GM23338 (cell line): ENCODE measurements at regions not wholly inside any gene's neighbourhood (a gene's known extent, or its start where the extent isn't known, plus 50 kb on each side); places are given as distances from the start of the nearest gene placed in this dataset.

Experiments
- ATAC-seq: fragments of 200-7000 bp; cut with Tn5 transposase; 3 replicates; pipeline ENCODE4 v1.9.1; 2020
- DNase-seq: peaks from one replicate; pipeline ENCODE4 v3.0.0-alpha.2; 2015; ENCODE audit warnings: low spot score
- H2AFZ ChIP-seq: fragments of 200-600 bp; sonication (generic); 2 replicates; pipeline ENCODE4 v1.8.0; 2016; ENCODE audit warnings: antibody characterized with exemption, mild to moderate bottlenecking, moderate library complexity
- H3F3A ChIP-seq: fragments of 200-600 bp; sonication (generic); replicated peaks from 2 replicates; pipeline ENCODE4 v1.8.0; 2017; ENCODE audit warnings: antibody characterized with exemption, mixed run types, low read depth
- H3K27ac ChIP-seq: fragments of 200-600 bp; sonication (generic); 2 replicates; pipeline ENCODE4 v1.6.1; 2016; ENCODE audit warnings: low read depth
- H3K27me3 ChIP-seq: fragments of 200-600 bp; sonication (generic); 2 replicates; pipeline ENCODE4 v1.8.0; 2016; ENCODE audit warnings: mild to moderate bottlenecking, mixed run types, moderate library complexity; ENCODE audit not compliant: insufficient read depth
- H3K36me3 ChIP-seq: fragments of 200-600 bp; sonication (generic); 2 replicates; pipeline ENCODE4 v1.8.0; 2016; ENCODE audit warnings: mild to moderate bottlenecking; ENCODE audit not compliant: insufficient read depth
- H3K4me1 ChIP-seq: fragments of 200-600 bp; sonication (generic); 2 replicates; pipeline ENCODE4 v1.8.0; 2016; ENCODE audit warnings: mild to moderate bottlenecking, moderate library complexity; ENCODE audit not compliant: insufficient read depth
- H3K4me2 ChIP-seq: fragments of 200-600 bp; sonication (generic); 2 replicates; pipeline ENCODE4 v1.7.1; 2017; ENCODE audit warnings: mixed run types
- H3K4me3 ChIP-seq: fragments of 200-600 bp; sonication (generic); 2 replicates; pipeline ENCODE4 v1.6.1; 2016; ENCODE audit warnings: mixed run types
- H3K79me2 ChIP-seq: fragments of 200-600 bp; sonication (generic); replicated peaks from 2 replicates; pipeline ENCODE4 v1.8.0; 2017; ENCODE audit warnings: mild to moderate bottlenecking; ENCODE audit not compliant: insufficient read depth
- H3K9me2 ChIP-seq: fragments of 200-600 bp; sonication (generic); 2 replicates; pipeline ENCODE4 v1.8.0; 2017; ENCODE audit not compliant: insufficient read depth
- H4K20me1 ChIP-seq: fragments of 200-600 bp; sonication (generic); replicated peaks from 2 replicates; pipeline ENCODE4 v1.8.0; 2017; ENCODE audit warnings: mild to moderate bottlenecking; ENCODE audit not compliant: insufficient read depth
- H3K27ac Mint-ChIP-seq: 2 replicates; pipeline ENCODE4 v1.8.0; 2020; ENCODE audit warnings: inconsistent platforms, mild to moderate bottlenecking, moderate library complexity, mixed read lengths
- H3K27me3 Mint-ChIP-seq: 3 replicates; pipeline ENCODE4 v1.8.0; 2022; ENCODE audit warnings: low read depth, mild to moderate bottlenecking, moderate library complexity, mixed read lengths, inconsistent platforms; ENCODE audit not compliant: insufficient read depth, poor library complexity
- H3K36me3 Mint-ChIP-seq: 3 replicates; pipeline ENCODE4 v1.8.0; 2021; ENCODE audit warnings: low read depth, mild to moderate bottlenecking, inconsistent platforms, moderate library complexity, mixed read lengths
- H3K4me1 Mint-ChIP-seq: 3 replicates; pipeline ENCODE4 v1.8.0; 2020; ENCODE audit warnings: mild to moderate bottlenecking, inconsistent platforms, mixed read lengths
- H3K4me3 Mint-ChIP-seq: 3 replicates; pipeline ENCODE4 v1.8.0; 2021; ENCODE audit warnings: moderate library complexity, mild to moderate bottlenecking, inconsistent platforms, mixed read lengths
- H3K9me3 Mint-ChIP-seq: 3 replicates; pipeline ENCODE4 v1.8.0; 2020; ENCODE audit warnings: moderate library complexity, mild to moderate bottlenecking, inconsistent platforms, mixed read lengths
- ETS1 ChIP-seq: IDR thresholded peaks from 2 replicates; pipeline ENCODE4 v1.6.1; 2016; ENCODE audit warnings: antibody characterized with exemption
- EZH2 ChIP-seq: fragments of 200-600 bp; sonication (generic); IDR thresholded peaks from one replicate; pipeline ENCODE4 v1.8.0; 2017; ENCODE audit warnings: antibody characterized with exemption, mild to moderate bottlenecking, low read depth; ENCODE audit not compliant: unreplicated experiment
- EZH2phosphoT487 ChIP-seq: fragments of 200-600 bp; sonication (generic); IDR thresholded peaks from one replicate; pipeline ENCODE4 v1.8.1; 2018; ENCODE audit warnings: antibody characterized with exemption; ENCODE audit not compliant: unreplicated experiment
- JUNB ChIP-seq: IDR thresholded peaks from one replicate; pipeline ENCODE4 v1.6.1; 2016; ENCODE audit warnings: antibody characterized with exemption; ENCODE audit not compliant: unreplicated experiment
- NANOG ChIP-seq: IDR thresholded peaks from 2 replicates; pipeline ENCODE4 v1.6.1; 2016; ENCODE audit warnings: antibody characterized with exemption, borderline replicate concordance
- POLR2AphosphoS5 ChIP-seq: IDR thresholded peaks from 2 replicates; pipeline ENCODE4 v1.6.1; 2016; ENCODE audit warnings: antibody characterized with exemption, low read depth
- STAT1 ChIP-seq: IDR thresholded peaks from one replicate; pipeline ENCODE4 v1.6.1; 2016; ENCODE audit warnings: antibody characterized with exemption; ENCODE audit not compliant: unreplicated experiment
- ZNF331 ChIP-seq: fragments of 250-450 bp; sonication (Bioruptor Pico); IDR thresholded peaks from 2 replicates; pipeline ENCODE4 v1.5.0; 2020; ENCODE audit warnings: low read depth, mild to moderate bottlenecking, moderate library complexity
- ZNF462 ChIP-seq: fragments of 250-450 bp; sonication (Bioruptor Pico); IDR thresholded peaks from 2 replicates; pipeline ENCODE4 v1.5.0; 2020; ENCODE audit warnings: mild to moderate bottlenecking, moderate library complexity

GRCh38 chr7:113175525-113176104, 57.3 kb upstream of the SMIM30 start (continued):
- TF ChIP-seq ZNF462 (CRISPR knock-in tag) (no peak), EZH2phosphoT487 (no peak), POLR2AphosphoS5 (no peak)

- H3K4me1 ChIP-seq, result no peaks in the 10 kb centered on the region; the same call in 1 of the 2 replicates
- no peak for ATAC-seq
- Mint-ChIP-seq H3K27me3 (no peaks in the 10 kb centered on the region), H3K36me3 (no peaks in the 10 kb centered on the region), H3K4me1 (peaks cover 4% of the 10 kb centered on the region), H3K27ac (no peak overlapping the region), H3K4me3 (no peak overlapping the region), H3K9me3 (no peaks in the 10 kb centered on the region)
- no peak overlapping the region for H3K27ac ChIP-seq
- H3K9me2 ChIP-seq, result no peaks in the 10 kb centered on the region
- H3F3A ChIP-seq, result no peaks in the 10 kb centered on the region
- H3K4me2 ChIP-seq, result no peak overlapping the region
- H3K27me3 ChIP-seq, result no peaks in the 10 kb centered on the region
- no peaks in the 10 kb centered on the region for H3K36me3 ChIP-seq
- no peak for DNase-seq
- 0 out of 2 replicates have a peak overlapping the region, but pooled peaks have one; percentile 56 for H2AFZ ChIP-seq
- no peak overlapping the region for H3K4me3 ChIP-seq
- no peaks in the 10 kb centered on the region for H3K79me2 ChIP-seq
- no peaks in the 10 kb centered on the region for H4K20me1 ChIP-seq
- TF ChIP-seq POLR2AphosphoS5, result no peak
- no peak for TF ChIP-seq NANOG
- no peak for TF ChIP-seq EZH2phosphoT487
- no peak for TF ChIP-seq ZNF331 (CRISPR knock-in tag)
- TF ChIP-seq ZNF462 (CRISPR knock-in tag), result no peak
- TF ChIP-seq STAT1, result no peak
- no peak for TF ChIP-seq EZH2
- no peak for TF ChIP-seq ETS1
- TF ChIP-seq JUNB, result no peak
Measured at GRCh38 chr7:113172726-113173125, 54.4 kb upstream of the SMIM30 start.
